ENCODE measurements at regions not wholly inside any gene's neighbourhood (a gene's known extent, or its start where the extent isn't known, plus 50 kb on each side); places are given as distances from the start of the nearest gene placed in this dataset.

GRCh38 chr18:29012883-29013465 is 836.0 kb upstream of the CDH2 start:
- no peak for DNase-seq
- H3K9me3 ChIP-seq (ENCODE audit: control insufficient read depth in 2 of 3, insufficient read depth in 1 of 3, low read length in 3 of 3) = no peaks in the 10 kb centered on the region
- H3K27me3 ChIP-seq (ENCODE audit: control insufficient read depth, insufficient read depth, low read length) = no peaks in the 10 kb centered on the region
- no peak overlapping the region for H3K4me3 ChIP-seq (ENCODE audit: low read length in 3 of 3)
- H3K9ac ChIP-seq (ENCODE audit: low read length in 3 of 3) = no peak overlapping the region
- FAIRE-seq = no peak
- intact Hi-C loops (cut with DNase I) = no loop called here
- TF ChIP-seq CTCF (IDR thresholded peaks at IDR 0.05; ENCODE audit: borderline replicate concordance, extremely low read depth, insufficient read depth) = no peak
- H3K4me1 ChIP-seq (ENCODE audit: control insufficient read depth in 2 of 3, insufficient read depth in 2 of 3, low read depth in 1 of 3, low read length in 3 of 3) = no peaks in the 10 kb centered on the region
- no peaks in the 10 kb centered on the region for H3K36me3 ChIP-seq (ENCODE audit: control insufficient read depth in 2 of 3, insufficient read depth in 3 of 3, low read length in 3 of 3)
- H3K27ac ChIP-seq (ENCODE audit: low read depth in 2 of 2, low read length in 2 of 2) = no peak overlapping the region

- Histone ChIP-seq H3K36me3 (ENCODE audit: control insufficient read depth in 2 of 3, insufficient read depth in 3 of 3, low read length in 3 of 3) (no peaks in the 10 kb centered on the region), H3K9ac (ENCODE audit: low read length in 3 of 3) (no peak overlapping the region), H3K9me3 (ENCODE audit: control insufficient read depth in 2 of 3, insufficient read depth in 1 of 3, low read length in 3 of 3) (no peaks in the 10 kb centered on the region), H3K27me3 (ENCODE audit: control insufficient read depth, insufficient read depth, low read length) (no peaks in the 10 kb centered on the region), H3K4me3 (ENCODE audit: low read length in 3 of 3) (no peak overlapping the region), H3K27ac (ENCODE audit: low read depth in 2 of 2, low read length in 2 of 2) (no peak overlapping the region), H3K4me1 (ENCODE audit: control insufficient read depth in 2 of 3, insufficient read depth in 2 of 3, low read depth in 1 of 3, low read length in 3 of 3) (no peaks in the 10 kb centered on the region)
- no peak for TF ChIP-seq CTCF (IDR thresholded peaks at IDR 0.05; ENCODE audit: borderline replicate concordance, extremely low read depth, insufficient read depth)
- intact Hi-C loops (cut with DNase I) = no loop called here
- no peak for DNase-seq
- no peak for FAIRE-seq
Observed at GRCh38 chr18:29012364-29012763, 835.4 kb upstream of the CDH2 start.

GRCh38 chr18:29009250-29009803 is 832.4 kb upstream of the CDH2 start:
- no peaks in the 10 kb centered on the region for H3K36me3 ChIP-seq (ENCODE audit: control insufficient read depth in 2 of 3, insufficient read depth in 3 of 3, low read length in 3 of 3)
- intact Hi-C loops (cut with DNase I) = no loop called here

More at GRCh38 chr18:29009250-29009803, 832.4 kb upstream of the CDH2 start:
- FAIRE-seq (no peak), DNase-seq (no peak)
- no peaks in the 10 kb centered on the region for H3K27me3 ChIP-seq (ENCODE audit: control insufficient read depth, insufficient read depth, low read length)
- H3K4me1 ChIP-seq (ENCODE audit: control insufficient read depth in 2 of 3, insufficient read depth in 2 of 3, low read depth in 1 of 3, low read length in 3 of 3) = no peaks in the 10 kb centered on the region
- no peak overlapping the region for H3K4me3 ChIP-seq (ENCODE audit: low read length in 3 of 3)
- no peak overlapping the region for H3K27ac ChIP-seq (ENCODE audit: low read depth in 2 of 2, low read length in 2 of 2)
- TF ChIP-seq CTCF (IDR thresholded peaks at IDR 0.05; ENCODE audit: borderline replicate concordance, extremely low read depth, insufficient read depth) = no peak
- H3K9ac ChIP-seq (ENCODE audit: low read length in 3 of 3) = no peak overlapping the region
- H3K9me3 ChIP-seq (ENCODE audit: control insufficient read depth in 2 of 3, insufficient read depth in 1 of 3, low read length in 3 of 3) = no peaks in the 10 kb centered on the region
